Stimulated activated CD8-positive, alpha-beta memory T cell treated with anti-CD3 and anti-CD28 coated beads, Interleukin-12 subunit alpha, Interleukin-12 subunit beta, amount 100 ng/mL, for 24 hours (primary cell): ENCODE measurements at regions not wholly inside any gene's neighbourhood (a gene's known extent, or its start where the extent isn't known, plus 50 kb on each side); places are given as distances from the start of the nearest gene placed in this dataset.

Experiments
- DNase-seq: peaks from one replicate; pipeline ENCODE4 v3.0.0-alpha.2; 2020; ENCODE audit errors: extremely low read depth

GRCh38 chr17:14762736-14763479 lies 462.0 kb downstream of the HS3ST3B1 start:
- no peak for DNase-seq

GRCh38 chr17:14760719-14761411 lies 460.0 kb downstream of the HS3ST3B1 start:
- no peak for DNase-seq

GRCh38 chr17:14760212-14760611 lies 459.3 kb downstream of the HS3ST3B1 start:
- no peak for DNase-seq

GRCh38 chr17:14759325-14759724 lies 458.4 kb downstream of the HS3ST3B1 start:
- no peak for DNase-seq

- DNase-seq = no peak
These were observed 455.6 kb downstream of the HS3ST3B1 start for GRCh38 chr17:14756479-14756878.

GRCh38 chr17:14755002-14755401 lies 454.1 kb downstream of the HS3ST3B1 start:
- DNase-seq = no peak

GRCh38 chr17:14753383-14753782 lies 452.5 kb downstream of the HS3ST3B1 start:
- DNase-seq = no peak

DNA sequence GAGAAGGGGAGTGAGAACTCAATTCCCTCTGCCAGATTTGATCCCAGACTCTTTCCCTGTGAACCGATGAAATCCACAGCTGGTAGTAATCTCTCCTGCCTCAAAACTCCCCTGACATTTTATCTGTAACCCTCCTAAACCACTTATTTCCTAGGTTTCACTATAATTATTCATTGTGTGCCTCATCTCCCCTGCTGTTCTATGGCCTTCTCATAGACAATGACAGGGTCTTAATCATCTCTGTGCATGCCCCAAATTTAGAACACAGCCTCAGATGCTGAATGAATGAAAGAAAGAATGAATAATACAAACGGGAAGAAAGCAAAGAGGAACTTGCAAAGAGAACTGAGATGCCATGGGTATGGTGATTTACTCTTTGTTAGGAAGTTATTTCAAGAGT lies 451.1 kb downstream of the HS3ST3B1 start:
- no peak for DNase-seq

DNA sequence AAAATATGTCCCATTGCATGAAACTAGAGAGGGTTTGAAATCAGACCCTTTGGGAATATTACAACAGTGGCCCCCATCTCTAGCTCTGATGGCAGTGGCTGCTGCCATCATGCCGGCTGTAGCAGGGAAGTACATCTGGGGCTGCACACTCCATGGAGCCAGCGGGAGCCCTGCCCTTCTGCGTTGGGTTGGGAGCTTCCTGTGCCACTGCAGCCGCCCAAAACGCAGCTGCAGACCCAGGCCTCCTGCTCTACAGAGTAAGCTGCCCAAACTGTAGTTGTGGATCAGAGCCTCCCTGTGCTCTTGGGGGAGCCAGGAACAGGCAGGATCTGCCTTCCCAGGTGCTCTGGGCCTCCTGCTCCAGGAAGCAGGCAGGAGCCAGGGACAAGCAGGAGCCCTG lies 450.0 kb downstream of the HS3ST3B1 start:
- DNase-seq = no peak

DNA sequence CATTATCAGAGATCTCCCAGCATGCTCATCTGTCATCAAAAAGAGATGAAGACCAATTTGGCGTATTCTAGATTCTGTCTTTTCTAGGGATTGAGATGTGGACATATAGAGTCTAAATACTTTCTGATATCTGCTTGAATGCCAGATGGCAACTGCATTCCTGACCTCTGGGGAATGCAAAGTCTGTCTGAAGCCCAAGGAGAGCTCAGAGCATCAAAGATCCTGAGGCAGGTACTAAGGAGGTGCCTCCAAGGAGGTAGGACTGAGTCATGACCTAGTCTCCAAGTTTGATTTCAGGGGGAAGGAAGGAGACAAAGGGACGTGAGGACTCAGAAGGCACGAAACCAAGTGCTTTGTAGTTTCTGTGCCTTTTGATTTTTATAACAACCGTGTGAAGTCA lies 448.4 kb downstream of the HS3ST3B1 start:
- DNase-seq = no peak

DNA sequence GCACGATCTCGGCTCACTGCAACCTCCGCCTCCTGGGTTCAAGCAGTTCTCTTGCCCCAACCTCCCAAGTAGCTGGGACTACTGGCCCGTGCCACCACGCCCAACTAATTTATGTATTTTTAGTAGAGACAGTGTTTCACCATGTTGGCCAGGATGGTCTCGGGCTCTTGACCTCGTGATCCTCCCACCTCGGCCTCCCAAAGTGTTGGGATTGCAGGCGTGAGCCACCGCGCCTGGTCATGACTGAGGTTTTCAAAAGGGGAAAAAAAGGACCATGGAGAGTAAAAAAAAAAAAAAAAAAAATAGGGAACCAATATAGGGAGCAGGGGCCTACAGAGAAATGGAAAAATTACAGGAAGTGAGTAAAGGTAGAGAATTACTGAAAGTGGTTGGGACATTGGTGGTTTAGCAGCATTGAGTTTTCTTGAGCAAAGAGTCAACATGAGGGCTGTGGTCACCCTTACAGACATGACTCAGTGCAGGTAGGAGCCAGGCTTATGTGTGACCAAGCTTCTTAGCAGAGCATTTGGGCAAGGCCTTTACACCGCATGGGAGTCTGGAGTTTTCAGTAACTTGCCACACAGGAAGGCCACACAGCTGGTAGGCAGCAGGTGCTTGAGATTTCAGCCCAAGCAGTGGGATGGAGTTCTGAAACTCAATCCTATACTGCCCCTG lies 447.3 kb downstream of the HS3ST3B1 start:
- no peak for DNase-seq

DNA sequence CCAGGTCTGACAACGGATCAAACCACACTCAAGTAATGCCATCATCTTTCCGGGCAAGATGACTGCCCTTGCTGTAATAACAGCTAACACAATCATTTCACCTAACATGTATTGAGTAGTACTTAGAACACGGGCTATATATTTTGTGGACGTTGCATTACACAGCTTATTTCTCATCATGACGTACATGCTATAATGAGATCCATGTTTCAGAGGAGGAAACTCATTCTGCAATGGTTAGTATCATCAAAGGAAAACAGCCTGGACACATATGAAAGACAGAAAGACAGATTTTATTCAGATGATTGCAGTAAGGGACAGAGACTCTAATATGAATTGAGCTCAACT lies 446.7 kb downstream of the HS3ST3B1 start:
- no peak for DNase-seq

- no peak for DNase-seq
These were observed 446.1 kb downstream of the HS3ST3B1 start for GRCh38 chr17:14746822-14747602.

GRCh38 chr17:14745541-14745940 lies 444.7 kb downstream of the HS3ST3B1 start:
- no peak for DNase-seq

DNA sequence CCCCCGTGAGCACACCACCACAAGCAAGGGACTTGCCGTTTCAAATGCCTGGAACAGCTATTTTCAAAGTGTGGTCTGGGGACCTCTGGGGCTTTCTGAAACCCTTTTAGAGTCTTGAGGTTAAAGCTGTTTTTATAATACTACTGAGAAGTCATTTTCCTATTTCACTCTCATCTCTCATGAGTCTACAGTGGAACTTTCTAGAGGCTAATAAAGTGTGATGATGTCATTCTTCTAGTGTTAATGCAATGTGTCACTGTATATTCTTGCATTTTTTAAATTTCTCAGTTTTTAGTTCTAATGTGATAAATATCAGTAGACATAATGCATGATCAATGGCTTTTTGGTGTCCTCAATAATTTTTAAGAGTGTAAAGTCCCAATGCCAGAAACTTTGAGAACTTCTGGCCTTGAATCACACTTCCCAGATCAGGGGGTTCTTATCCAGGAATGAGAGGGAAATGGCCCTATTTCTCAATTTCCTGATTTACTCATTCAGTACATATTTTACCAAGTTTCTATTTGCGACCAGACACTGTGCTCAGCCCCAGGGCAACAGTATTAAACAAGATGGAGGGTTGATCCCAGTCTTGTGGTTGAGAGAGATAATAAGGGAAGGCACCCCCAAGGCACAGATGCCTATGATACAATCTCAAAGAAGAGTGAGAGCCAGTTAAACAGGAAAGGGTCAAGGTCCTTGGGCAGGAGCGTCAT lies 444.0 kb downstream of the HS3ST3B1 start:
- no peak for DNase-seq

DNA sequence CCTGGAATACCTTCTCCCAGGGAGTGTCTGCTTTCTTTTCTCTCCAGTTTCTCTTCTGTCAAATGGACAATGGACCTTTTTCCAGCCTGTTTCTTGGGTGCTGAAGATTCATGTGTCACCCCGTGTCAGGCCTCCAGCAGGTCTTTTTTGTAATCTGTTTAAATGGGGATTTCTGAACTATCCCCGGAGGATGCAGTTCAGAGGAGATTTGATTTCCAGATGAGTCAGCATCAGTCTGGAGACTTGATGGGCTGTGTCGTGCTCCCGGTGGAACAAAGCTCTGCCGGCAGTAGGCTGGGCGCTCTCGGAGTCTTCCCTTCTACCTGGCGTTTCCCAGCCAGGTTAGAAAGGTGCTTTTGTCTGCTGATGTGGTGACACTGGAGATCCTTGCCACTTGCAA lies 440.6 kb downstream of the HS3ST3B1 start:
- DNase-seq = no peak

GRCh38 chr17:14739656-14740431 lies 439.0 kb downstream of the HS3ST3B1 start:
- DNase-seq = no peak

DNA sequence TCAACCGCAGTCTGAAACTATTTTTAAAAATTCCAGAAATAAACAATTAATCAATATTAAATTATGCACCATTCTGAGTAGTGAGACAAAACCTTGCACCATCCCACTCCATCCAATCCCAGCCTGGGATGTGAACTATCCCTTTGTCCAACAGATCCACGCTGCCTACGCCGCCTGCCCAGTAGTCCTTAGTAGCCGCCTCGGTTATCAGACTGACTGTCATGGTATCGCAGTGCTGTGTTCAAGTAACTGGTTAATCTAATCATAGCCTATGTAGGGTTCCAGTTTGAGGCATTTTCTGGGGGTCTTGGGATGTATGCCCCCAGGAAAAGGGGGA lies 437.7 kb downstream of the HS3ST3B1 start:
- no peak for DNase-seq

DNA sequence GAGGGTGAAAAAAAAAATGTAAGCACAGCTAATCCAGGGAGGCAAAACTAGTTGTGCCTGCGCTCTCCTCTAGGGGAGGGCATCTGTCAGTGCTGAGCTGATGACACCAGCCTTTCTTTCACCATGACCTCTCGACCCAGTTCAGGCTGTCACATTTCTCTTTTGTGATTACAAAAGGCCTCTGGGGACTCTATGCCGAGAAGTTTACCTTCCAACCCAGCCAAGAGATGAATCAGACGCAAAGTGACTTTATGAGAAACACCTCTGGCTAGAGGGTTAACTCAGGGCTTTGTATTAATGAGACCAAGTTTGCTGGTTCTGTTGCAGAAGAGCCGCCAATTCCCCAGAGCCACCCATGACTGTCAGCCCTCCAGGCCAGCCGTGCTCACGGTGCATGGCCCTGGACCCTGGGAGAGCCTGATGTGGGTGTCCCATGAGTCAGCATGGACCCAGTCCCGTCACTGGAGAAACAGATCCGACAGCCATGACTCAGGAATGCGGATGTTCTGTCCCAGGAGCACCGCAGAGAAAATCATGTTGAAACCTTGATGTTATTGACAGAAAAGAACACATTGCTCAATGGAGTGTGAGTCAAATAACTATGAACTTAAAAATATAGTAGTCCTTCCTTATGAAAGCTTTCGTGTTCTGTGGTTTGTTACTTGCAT lies 437.2 kb downstream of the HS3ST3B1 start:
- no peak for DNase-seq

DNA sequence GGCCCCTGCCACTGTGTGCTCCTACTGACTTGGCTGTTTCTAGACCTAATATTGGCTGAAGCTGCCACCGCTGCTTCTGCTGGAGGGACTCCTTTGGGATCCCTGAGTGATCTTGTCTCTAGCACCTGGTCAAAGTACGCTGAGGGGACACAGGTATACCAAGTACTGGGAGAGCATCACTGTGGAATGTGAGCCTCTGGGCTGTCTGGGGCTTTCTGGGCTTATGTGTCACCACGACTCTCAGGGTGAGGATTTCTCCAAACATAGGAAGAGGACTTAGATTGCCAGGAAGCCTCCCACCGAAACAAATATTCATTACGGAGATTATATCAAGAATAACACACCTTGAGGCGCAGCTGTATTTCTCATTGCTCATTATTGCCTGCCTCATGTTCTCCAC lies 435.8 kb downstream of the HS3ST3B1 start:
- DNase-seq = no peak
